K562 (cell line): ENCODE measurements at regions not wholly inside any gene's neighbourhood (a gene's known extent, or its start where the extent isn't known, plus 50 kb on each side); places are given as distances from the start of the nearest gene placed in this dataset.

Experiments
- HNRNPK ChIP-seq: fragments of 200-400 bp; formaldehyde crosslinking; IDR thresholded peaks from one replicate; pipeline ENCODE4 v1.6.1; 2018; ENCODE audit warnings: mild to moderate bottlenecking, low read depth, low read length; ENCODE audit not compliant: poor library complexity, severe bottlenecking
- IRF2 ChIP-seq: sonication (generic); formaldehyde crosslinking; IDR thresholded peaks from 2 replicates; pipeline ENCODE4 v1.8.1; 2022; ENCODE audit warnings: mild to moderate bottlenecking, missing genetic modification reagents
- KAT2B ChIP-seq: IDR thresholded peaks from one replicate; pipeline ENCODE4 v1.6.1; 2012; ENCODE audit warnings: low read depth, mild to moderate bottlenecking, control low read depth, inconsistent platforms, low read length, moderate library complexity
- SMARCC2 ChIP-seq: fragments of 450-650 bp; IDR thresholded peaks from 2 replicates; pipeline ENCODE4 v1.6.1; 2017; ENCODE audit warnings: antibody characterized with exemption, moderate library complexity, mild to moderate bottlenecking, low read depth
- ZBTB7A ChIP-seq: IDR thresholded peaks from 2 replicates; pipeline ENCODE4 v1.6.1; 2011; ENCODE audit warnings: low read depth, mild to moderate bottlenecking, low read length, moderate library complexity, borderline replicate concordance; ENCODE audit not compliant: control insufficient read depth
- ZNF584 ChIP-seq: fragments of 200-800 bp; sonication (Bioruptor generic); IDR thresholded peaks from 2 replicates; pipeline ENCODE4 v1.6.1; 2016; ENCODE audit warnings: low read depth, mild to moderate bottlenecking, missing genetic modification characterization, missing compliant biosample characterization
- ZNF77 ChIP-seq: fragments of 250-450 bp; sonication (Bioruptor Pico); IDR thresholded peaks from 2 replicates; pipeline ENCODE4 v1.5.0; 2020
- TF ChIP-seq, protein P1 (sequence below): sonication (generic); formaldehyde crosslinking; IDR thresholded peaks from 2 replicates; pipeline ENCODE4 v1.8.1; 2023; ENCODE audit warnings: mild to moderate bottlenecking, missing genetic modification reagents
- TF ChIP-seq, protein P2 (sequence below): sonication (generic); formaldehyde crosslinking; IDR thresholded peaks from 2 replicates; pipeline ENCODE4 v1.8.1; 2023; ENCODE audit warnings: mild to moderate bottlenecking, missing genetic modification reagents, moderate library complexity
- TF ChIP-seq, protein P3 (sequence below), 3 experiments: IDR thresholded peaks in 2 of 3; conservative IDR thresholded peaks in 1 of 3; 2 replicates each; pipeline ENCODE4 v1.5.1; 2011 to 2012; ENCODE audit warnings: low read length in 3 of 3, mild to moderate bottlenecking in 3 of 3, control low read depth in 2 of 3, improper control_type of control experiment in 1 of 3, inconsistent platforms in 1 of 3, low read depth in 1 of 3, mixed read lengths in 1 of 3, moderate library complexity in 1 of 3; ENCODE audit not compliant: insufficient read depth in 2 of 3

DNA sequence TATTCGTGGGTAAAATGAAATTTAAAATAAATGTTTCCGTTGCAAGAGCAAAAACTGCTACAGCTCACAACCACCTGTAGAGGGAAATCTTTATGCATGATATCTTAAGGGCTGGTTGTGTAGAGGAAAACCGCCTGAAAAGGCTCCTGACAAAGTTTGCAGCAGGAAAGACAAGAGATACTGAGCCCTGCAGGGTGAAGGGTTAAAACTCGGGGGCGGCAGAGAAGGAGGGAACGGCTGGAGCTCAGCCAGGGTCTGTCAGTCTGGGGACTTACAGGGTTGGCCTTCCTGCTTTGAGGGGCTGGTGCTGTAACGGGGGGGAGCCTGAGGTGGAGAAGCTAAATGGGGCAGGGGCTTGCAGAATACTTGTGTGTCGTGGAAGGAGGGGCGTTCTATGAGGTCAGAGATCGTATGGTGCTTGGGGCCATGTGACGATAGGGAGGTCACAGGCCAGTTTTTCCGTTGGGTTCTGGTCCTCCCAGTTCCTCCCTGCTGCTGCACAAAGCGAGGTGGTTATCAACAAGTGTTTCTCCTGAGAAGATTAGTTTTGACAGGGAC is 122.9 kb upstream of the HSD17B12 start:
- TF ChIP-seq, protein P1, sequence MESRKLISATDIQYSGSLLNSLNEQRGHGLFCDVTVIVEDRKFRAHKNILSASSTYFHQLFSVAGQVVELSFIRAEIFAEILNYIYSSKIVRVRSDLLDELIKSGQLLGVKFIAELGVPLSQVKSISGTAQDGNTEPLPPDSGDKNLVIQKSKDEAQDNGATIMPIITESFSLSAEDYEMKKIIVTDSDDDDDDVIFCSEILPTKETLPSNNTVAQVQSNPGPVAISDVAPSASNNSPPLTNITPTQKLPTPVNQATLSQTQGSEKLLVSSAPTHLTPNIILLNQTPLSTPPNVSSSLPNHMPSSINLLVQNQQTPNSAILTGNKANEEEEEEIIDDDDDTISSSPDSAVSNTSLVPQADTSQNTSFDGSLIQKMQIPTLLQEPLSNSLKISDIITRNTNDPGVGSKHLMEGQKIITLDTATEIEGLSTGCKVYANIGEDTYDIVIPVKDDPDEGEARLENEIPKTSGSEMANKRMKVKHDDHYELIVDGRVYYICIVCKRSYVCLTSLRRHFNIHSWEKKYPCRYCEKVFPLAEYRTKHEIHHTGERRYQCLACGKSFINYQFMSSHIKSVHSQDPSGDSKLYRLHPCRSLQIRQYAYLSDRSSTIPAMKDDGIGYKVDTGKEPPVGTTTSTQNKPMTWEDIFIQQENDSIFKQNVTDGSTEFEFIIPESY, result no peak
- TF ChIP-seq ZNF77 (CRISPR knock-in tag) (no peak), KAT2B (no peak), IRF2 (CRISPR knock-in tag) (no peak), ZNF584 (CRISPR knock-in tag) (no peak), HNRNPK (no peak), ZBTB7A (no peak), SMARCC2 (no peak)
- TF ChIP-seq, protein P2, sequence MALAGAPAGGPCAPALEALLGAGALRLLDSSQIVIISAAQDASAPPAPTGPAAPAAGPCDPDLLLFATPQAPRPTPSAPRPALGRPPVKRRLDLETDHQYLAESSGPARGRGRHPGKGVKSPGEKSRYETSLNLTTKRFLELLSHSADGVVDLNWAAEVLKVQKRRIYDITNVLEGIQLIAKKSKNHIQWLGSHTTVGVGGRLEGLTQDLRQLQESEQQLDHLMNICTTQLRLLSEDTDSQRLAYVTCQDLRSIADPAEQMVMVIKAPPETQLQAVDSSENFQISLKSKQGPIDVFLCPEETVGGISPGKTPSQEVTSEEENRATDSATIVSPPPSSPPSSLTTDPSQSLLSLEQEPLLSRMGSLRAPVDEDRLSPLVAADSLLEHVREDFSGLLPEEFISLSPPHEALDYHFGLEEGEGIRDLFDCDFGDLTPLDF (CRISPR knock-in tag), result no peak
- TF ChIP-seq, protein P3, sequence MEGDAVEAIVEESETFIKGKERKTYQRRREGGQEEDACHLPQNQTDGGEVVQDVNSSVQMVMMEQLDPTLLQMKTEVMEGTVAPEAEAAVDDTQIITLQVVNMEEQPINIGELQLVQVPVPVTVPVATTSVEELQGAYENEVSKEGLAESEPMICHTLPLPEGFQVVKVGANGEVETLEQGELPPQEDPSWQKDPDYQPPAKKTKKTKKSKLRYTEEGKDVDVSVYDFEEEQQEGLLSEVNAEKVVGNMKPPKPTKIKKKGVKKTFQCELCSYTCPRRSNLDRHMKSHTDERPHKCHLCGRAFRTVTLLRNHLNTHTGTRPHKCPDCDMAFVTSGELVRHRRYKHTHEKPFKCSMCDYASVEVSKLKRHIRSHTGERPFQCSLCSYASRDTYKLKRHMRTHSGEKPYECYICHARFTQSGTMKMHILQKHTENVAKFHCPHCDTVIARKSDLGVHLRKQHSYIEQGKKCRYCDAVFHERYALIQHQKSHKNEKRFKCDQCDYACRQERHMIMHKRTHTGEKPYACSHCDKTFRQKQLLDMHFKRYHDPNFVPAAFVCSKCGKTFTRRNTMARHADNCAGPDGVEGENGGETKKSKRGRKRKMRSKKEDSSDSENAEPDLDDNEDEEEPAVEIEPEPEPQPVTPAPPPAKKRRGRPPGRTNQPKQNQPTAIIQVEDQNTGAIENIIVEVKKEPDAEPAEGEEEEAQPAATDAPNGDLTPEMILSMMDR (IDR thresholded peaks at IDR 0.05 in 2 of 3, conservative IDR thresholded peaks at IDR 0.05 in 1 of 3; ENCODE audit: insufficient read depth in 2 of 3, low read depth in 1 of 3, low read length in 3 of 3), result peak in 2 of 3 experiments; percentile 11 to 49; a peak in 2 of 6 replicates
